ENCODE measurements at regions not wholly inside any gene's neighbourhood (a gene's known extent, or its start where the extent isn't known, plus 50 kb on each side); places are given as distances from the start of the nearest gene placed in this dataset.
"Not testable (repeated sequence)": the region's sequence is repeated elsewhere in the genome, so short reads cannot be mapped to it uniquely, and the experiment has no call there.

DNA sequence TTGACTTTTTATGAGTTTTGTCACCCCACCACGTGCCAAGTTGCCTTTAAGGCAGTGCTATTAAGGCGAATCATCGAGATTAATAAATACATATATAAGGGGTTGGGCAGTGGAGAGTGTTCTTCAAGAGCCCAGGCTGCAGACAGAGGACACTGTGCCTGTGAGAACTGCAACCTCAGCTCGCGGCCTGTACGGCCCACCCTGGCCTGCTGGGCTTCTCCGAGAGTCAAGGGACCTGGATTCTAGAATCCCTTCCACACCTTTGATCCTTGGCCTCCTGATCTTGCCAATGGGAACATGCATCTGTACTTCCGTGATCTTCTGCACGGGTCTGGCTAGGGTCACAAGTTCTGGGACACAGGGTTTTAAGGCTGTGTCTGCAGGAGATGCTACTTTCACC is 54.5 kb downstream of the IRX5 start:
- DNase-seq, result no peak

DNA sequence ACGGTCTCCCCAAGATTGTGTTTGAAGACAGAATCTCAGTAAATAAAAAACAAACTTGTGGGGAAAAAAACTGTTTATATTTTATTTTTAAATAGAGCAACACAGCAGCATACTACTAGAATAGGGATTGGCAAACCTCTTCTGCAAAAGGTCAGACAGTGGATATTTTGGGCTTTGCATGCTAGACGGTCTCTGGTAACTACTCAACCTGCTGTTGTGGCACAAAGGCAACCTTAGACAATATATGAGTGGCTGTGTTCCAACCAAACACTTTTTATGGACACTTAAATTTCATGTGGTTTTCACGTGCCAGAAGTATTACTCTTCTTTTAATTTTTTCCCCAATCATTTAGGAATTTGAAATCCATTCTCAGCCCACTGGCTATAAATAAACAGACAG is 55.0 kb downstream of the IRX5 start:
- DNase-seq, result no peak

DNA sequence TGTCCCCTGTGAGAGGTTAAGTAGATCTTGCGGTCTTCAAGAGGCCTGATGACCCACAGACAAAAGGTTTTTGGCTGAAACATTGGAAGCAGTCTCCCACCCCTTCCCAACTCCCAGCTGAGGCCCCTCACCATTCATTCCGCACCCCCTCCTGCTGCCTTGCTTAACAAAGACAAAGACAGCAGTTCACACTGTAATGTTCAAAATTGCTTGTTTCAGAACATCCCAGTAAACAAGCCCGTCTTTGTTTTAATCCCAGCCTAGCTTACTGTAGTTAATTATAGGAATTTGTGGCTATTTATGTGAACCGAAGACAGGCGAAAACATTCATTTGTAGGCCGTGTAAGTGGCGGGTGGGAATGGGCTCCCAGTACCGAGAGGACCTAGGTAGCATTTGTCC is 55.7 kb downstream of the IRX5 start:
- no peak for DNase-seq

DNA sequence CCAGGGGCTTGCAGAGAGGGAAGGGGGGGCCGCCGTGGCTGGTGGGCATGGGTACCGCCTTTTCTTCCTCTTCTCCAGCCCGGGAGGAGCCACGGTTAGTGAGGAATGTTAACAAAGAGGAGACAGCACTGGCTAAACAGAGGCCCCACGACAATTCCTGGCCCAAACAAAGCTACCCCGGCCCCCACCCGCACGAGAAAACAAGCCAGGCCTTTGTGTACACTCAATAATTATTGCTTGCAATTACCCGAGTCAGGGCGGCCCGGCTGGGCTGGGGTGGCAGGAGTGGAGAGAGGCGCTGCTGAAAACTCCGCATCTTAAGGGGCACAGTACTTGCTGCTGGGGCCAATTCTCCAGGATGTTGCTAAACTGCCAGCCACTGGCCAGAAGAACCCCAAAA is 56.4 kb downstream of the IRX5 start:
- DNase-seq, result no peak

DNA sequence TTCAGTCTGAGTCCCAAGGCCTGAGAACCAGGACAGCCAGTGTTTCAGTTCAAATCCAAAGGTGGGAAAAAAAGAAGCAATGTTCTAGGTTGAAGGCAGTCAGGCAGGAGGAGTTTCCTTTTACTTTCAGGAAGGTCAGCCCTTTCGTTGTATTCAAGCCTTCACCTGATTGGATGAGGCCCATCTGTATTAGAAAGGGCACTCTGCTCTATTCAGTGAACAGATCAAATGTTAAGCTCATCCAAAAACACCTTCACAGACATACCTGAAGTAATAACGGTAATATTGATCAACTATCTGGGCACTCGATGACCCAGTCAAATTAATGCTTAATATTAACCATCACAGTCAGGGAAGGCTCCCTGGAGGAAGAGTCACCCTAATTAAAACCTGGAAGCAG is 60.9 kb downstream of the IRX5 start:
- no peak for DNase-seq

DNA sequence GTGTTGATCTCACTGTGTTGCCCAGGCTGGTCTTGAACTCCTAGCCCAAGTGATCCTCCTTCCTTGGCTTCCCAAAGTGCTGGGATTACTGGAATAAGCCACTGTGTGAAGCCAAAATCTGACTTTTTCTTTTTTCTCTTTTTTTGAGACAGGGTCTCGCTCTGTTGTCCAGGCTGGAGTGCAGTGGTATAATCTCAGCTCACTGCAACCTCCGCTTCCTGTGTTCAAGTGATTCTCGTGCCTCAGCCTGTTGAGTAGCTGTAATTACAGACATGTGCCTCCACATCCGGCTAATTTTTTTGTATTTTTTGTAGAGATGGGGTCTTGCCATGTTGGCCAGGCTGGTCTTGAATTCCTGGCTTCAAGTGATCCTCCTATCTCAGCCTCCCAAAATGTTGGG is 61.3 kb downstream of the IRX5 start:
- not testable (repeated sequence) for DNase-seq

DNA sequence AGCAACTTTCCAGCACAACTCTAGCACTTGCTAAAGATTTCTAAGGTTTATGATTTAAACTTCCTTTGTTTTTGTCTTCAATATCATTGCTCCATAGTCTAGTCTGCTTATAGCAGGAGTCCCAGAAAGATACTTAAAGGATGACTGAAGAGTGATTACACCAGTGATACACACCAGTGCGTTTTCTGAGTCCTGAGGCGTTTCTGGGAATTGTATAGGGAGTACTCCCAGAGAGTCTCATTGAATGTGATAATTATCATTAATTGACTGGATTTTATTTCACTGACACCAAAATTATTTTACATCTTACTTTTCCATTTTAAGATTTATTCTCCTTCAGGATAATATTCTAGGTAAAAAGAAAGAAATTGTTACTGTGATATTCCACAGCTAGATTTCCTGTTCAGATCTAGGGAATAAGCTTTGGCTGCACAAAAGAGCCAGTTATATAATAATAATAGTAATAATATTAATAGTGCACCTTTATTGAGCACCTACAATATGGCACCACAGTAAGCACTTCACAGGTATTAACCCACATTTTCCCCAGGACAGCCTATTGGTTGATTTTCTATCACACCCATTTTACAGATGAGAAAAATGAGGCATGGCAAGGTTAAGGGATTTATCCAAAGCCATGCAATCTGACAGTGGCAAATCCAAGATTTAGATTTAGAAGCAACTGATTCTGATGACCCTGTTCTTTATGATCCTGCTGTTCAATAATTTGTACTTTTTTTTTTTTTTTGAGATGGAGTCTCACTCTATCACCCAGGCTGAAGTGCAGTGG is 62.6 kb downstream of the IRX5 start:
- DNase-seq, result no peak

DNA sequence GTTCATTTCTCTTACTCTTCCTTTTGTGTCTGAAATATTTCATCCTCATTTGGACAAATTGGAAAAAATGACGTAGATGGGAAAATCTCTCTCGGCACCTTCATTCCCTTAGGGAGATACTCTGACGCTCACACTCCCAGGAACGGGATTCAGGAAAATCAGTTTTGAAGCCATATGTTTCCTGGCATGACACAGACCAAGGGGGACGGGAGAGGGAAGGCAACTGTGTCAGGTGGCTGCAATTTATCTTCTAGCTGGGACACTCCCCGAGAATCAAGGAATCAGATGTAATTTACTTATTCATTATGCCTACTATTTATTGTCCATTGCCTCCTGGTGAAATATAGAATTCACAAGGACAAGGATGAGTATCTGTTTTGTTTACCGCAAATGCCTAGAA is 65.5 kb downstream of the IRX5 start:
- DNase-seq, result no peak

DNA sequence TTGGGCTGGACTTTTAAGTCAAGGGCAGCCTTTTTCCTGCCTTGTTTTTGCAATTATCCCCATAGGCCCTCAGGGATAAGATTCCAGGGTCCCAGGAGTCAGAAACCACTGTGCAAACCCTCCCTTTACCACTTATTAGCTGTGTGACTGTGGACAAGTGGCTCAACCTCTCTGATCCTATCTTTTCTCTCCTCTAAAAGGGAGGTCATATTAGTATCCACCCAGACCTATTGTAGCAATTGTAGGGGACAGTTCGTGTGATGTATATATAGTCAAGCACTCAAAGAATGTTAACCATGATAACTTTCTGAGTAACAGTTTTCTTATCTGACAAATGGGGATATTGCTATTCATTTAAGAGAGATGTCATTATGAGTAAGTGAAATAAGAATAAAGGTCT is 68.2 kb downstream of the IRX5 start:
- no peak for DNase-seq

DNA sequence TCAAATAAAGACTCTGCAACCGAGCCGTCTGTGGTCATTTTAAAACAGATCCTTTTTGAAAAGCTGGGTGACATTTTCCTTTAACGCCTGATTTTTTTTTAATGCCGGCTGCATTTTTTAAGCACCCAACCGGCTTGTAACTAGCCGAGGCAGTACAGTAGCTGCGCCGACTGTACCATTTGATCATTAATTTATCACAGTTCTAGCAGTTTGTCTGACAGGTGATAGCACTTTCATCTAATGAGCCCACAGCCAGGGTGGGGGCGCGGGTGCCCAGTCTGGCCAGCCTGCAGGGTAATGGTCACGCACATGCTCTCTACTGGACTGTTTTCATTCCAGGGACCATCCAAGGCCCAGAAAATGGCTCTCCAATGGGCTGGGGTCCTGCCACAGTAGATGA is 68.8 kb downstream of the IRX5 start:
- no peak for DNase-seq

DNA sequence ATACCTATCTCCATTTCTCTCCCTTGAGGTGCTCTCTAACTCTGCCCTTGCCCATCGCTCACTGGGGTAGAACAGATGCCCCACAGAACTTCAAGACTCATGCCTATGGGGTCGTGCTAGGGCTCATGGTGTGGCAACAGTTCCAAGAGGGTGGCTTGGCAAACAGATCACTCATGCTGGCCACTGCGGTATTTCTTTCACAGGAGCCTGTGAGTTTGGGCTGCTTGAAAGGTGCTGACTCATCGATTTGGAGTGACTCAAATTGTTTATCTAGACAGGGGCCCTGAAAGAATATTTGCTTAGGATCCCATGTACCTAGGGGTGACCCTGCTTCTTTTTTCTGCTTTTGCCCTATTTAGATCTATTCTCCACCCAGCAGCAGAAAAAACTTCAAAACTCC is 69.9 kb downstream of the IRX5 start:
- no peak for DNase-seq

DNA sequence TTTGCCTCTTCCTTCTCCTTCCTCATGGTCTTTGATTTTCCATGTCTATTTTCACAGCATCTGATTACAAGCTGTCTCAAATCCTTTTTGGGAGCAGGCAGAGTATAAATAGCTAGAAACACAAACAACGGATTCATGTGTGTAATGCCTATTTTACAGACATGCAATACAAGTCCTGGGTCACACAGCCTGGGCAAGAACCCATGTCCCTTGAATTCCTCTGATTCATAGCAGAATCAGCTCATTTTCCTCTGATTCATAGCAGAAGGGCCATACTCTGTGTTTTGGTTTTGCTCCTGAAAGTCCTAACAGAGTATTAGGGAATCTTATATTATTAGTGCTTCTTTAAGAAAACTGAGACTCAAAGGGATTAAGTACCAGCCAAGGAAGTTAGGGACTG is 71.3 kb downstream of the IRX5 start:
- no peak for DNase-seq

DNA sequence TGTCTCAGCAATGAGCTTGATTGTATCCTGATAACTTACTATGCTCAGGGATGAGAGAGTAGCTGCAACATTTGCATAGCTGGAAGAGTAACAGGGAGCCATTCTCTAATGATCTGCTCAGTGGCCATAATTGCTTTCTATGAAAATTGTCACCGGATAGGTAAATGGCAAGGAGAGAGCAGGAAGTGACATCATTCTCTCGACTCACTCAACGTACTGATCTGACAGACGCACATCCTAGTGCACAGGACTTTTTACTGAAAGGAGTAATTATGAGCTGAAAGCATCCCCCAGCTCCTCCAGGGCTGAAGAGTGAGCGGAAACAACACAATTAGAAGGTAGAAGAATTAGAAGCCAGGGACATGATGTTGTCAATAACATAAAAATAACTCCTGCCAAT is 71.8 kb downstream of the IRX5 start:
- DNase-seq, result no peak

DNA sequence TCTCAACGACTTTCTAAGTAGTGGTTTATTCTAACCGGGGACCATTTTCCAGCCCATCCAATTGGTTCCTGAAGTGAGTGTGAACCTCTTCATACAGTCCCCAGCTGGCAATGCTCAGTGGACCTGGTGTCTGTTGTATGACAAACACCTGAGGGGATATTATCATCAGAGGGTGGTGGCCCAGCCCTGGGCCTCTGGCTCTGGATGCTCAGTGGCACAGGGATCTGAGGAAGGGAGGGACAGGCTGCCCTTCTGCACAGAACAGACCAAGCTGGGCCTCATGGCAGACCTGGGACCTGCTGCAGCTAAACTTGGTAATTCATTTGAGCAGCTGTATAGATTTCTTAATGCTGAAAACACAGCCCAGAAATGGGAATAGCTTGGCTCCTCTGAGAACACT is 72.6 kb downstream of the IRX5 start:
- DNase-seq, result no peak

DNA sequence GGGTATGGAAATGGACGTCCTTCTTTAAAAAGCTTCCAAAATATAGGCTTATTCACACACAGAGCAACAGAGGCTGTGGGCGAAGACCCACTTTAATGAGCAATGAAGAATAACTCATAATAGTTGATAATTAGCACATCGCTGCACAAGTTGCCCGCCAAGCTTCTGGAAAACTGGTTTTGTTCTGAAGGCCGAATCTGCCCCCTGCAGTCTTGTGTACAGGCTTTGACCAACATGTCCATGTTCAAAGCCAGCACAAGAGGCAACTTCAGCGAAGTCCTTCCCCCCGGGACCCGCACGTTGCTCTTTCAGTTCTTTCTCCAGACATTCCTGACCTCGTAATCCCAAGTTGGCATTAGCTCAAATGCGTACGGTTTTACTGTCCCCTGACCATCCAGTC is 73.3 kb downstream of the IRX5 start:
- no peak for DNase-seq

DNA sequence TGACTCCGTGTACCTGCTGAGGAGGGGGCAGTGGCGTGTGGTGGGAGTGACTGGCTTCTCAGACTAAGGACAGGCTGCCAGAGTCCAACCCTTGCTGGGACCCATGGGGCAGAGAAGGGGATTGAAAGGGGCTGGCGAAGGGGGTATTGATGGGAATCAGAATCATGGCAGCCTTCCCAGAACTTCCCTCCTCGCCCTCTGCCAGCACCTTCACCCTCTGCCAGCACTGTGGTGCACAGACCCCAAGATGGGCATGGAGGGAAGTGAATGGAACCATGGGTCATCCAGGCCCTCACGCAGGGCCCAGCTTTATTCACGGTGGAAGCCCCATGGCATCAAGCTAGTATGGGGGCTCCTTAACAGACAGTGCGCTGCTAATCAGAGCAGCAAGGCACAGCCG is 76.8 kb downstream of the IRX5 start:
- DNase-seq, result no peak

DNA sequence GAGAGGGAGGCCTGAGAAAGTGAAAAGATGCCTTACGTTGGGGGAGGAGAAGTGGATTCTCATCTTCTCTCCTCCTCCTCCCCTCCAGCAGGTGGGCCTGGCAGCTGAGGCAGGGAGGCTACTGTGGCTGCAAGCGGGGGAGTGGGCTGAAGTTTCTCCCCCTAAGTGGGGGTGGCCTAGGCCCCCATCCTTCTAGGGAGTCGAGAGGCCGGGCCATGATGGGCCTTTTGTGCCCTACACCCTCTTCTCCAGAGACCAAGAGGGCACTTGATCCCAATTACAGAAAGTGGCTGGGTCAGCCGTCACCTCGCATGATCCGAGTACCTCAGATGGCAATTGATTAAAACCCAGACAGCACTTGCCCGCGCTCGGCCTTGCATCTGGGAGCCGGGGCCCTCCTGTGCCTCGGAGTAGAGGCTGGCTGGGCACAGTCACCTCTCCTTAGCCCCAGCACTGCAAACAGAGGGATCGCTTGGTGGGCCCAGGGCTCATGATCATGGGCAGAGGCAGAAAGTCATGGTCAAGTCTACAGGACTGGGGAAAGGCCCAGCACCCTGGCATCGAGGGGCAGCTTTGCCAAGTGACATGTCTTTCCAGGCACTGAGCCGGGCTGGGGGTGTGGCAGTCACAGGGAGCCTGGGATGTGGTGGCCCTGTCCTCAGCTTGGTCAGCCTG is 78.3 kb downstream of the IRX5 start:
- no peak for DNase-seq

DNA sequence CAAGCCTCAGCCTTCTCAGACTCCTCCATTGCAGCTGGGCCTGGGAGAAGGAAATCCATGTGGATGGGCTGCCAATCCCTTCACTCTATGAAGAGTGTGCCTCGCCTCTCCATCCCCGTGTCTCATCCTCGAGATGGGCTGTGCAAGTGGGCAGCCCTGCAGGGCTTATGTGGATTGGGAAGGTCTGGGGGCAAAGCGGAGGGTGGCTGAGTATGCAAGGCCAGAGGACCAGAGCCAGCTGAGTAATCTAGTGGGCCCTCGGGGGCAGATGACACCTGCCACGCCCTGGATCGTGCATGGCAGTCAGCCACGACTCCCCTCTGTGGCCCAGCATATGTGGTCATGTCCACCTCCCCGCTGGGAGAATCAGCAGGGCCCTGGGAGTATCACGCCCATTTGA is 78.9 kb downstream of the IRX5 start:
- no peak for DNase-seq

DNA sequence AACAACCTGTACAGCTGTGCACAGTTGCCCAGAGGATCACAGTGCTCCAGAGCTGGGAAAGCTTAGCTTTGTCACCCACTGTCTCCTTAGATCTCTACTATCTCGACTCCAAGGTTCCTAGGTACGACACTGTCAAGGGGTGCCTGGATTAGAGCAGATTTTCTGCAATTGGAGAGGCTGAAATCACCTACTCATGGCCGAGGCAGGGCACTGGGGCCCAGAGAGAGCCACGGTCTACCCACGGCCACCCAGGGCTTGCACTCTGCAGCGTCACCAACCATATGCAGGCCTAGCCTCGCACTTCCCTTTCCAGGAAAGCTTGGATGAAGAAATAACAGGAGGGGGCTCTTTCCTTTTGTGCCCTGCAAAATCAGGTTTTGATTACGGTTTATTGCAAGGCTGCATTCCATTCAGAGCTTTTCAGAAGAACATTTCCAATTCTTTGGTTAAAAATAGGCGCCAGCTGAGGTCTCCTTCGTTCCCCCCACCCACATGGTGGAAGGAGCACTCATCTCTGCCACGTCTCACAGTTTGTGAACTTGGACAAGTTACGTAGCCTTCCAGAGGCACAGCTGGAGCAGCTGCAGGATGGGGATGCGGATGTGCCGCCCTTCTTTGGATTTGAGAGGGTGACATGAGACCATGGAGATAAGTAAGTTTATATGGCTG is 80.0 kb downstream of the IRX5 start:
- DNase-seq, result no peak

DNA sequence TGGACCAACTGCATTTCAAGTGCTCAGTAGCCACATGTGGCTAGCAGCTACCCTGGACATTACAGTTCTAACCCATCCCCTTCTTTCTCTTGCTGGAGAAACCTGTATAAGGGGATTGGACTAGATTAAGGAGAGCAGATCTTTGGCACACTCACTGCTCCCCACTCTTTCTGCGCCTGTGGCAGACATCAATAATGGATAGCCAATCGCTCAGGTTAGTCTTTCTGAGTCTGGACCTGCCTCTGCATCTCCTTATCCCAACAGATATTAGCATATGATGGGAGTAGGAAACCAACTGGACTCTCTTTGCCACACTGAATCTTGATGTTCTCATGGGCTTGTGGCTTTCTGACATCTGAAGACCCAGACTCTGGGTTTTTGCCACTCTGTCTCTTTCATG is 81.7 kb downstream of the IRX5 start:
- DNase-seq, result no peak

DNA sequence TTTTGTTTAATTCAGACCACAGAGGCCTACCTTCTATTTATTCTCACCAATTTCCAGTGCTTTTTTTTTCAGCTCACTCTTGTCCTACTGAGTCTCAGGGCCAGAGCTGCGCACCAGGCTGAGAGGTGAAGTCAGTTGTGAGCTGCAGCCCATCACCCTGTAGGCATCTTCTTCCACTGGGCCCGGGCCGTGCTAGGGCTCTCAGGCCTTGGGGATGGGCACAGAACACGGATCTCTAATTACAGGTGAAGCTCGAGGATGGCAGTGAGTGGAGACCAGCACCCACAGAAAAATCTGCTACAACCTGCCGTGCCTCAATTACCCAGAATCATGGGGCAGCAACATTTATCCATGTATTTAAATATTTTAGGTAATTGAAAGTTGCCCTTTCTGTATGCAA is 82.1 kb downstream of the IRX5 start:
- no peak for DNase-seq

DNA sequence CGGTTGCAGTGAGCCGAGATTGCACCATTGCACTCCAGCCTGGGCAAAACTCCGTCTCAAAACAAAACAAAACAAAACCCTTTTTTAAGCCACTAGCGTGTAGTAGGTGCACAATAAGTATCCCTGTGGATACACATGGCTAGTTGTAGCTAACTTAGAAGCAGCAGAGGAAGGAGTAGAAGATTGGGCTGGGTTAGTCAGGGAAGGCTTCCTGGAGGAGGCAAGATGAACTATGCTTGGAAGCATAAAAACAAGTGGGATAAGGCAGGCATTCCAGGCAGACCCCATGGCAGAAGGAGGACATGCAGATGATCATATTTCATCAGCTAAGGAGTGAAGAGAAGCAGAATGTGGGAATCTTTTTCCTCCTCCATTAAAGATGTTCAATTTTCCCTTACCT is 83.4 kb downstream of the IRX5 start:
- DNase-seq, result no peak

DNA sequence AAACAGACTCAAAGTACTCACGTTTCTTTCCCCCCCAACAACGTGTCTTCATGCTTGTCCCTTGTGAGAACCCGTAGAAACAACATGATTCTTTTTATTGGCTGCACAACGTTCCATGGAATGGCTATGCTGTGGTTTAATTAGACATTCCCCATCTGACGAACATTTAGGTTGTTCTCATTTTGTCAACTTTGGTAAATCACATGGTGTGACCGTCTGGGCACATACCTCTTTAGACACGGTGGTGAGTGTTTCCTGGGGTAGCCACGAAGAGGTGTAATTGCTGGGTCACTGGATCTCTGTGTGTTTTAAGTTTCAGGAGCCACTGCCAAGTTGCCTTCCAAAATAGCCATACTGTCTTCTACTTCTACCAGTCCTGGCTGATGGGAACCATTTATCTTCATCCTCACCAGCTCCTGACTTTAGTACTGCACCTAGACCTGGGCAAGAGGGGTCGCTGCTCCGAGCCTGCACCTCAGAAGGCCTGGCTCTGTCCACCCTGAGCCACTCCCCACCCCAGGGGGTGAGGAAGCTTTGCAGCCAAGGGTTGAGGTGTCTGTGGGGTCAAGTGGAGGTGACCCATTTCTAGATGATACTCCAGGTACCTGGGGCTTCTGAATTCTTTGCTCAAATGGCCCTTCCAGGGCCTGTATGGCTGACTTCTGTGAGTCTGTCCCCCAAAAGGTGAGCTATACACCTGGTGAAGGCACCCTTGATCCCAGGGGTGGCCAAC is 84.7 kb downstream of the IRX5 start:
- no peak for DNase-seq

DNA sequence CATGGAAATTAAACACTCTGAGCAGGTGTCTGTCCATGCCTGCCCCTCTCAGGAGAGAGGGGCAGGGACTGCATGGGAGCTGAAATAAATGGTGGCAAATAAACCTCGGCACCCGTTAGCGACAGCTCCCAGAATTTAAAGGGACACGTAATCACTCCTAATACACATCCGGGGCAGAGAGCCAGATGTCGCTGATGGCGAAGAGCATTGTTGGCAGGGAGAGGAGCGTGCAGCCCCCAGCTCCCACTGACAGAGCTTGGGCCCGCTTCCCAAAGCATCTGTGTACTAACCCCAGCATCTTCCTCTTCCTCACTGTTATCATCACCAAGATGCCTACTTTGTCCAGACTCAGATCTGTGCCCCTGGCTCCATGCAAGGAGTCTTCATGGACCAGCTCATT is 85.8 kb downstream of the IRX5 start:
- DNase-seq, result no peak

Measured in CD4-positive, alpha-beta T cell treated with Interleukin-4 for 1 hour (primary cell).